ENCODE measurements at regions not wholly inside any gene's neighbourhood (a gene's known extent, or its start where the extent isn't known, plus 50 kb on each side); places are given as distances from the start of the nearest gene placed in this dataset.
"Not testable (repeated sequence)": the region's sequence is repeated elsewhere in the genome, so short reads cannot be mapped to it uniquely, and the experiment has no call there.

DNA sequence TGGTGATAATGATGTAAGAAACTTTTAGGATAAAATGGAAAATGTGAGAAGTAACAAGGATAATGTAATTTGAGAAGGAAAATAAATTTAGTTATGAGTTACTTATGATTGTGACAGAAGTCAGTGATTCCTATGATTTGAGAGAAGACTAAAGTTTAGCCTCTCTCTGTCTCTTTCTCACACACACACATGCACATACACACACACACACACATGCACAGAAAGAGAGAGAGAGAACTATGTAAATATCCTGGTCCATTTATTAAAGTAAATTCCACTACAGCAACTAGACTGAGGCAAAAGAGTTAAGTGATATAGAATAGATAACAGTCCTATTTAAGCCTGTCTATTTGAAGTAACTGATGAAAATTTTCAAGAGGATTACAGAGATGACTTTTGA lies 375.2 kb downstream of the CD109 start:
- ATAC-seq = no peak
- intact Hi-C loops (cut with DNase I) = no loop called here
- DNase-seq (ENCODE audit: low spot score) = no peak

DNA sequence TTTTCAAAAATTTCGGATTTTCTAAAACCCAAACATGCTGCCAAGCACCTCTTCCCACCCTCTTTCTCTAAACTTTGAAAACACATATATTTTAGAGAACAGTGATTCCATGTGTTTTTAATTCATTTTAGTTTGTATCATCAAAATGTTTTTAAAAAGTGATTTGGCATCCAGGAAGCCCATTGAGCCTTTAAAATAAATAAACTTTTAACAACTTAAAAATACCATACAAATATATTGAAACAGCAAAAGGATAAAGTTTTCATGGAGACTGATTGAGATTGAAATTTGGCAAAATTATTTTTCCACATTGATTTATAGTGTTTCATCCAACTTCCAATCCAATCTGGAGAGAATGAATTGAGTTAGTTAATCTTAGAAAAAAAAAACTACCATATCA lies 374.7 kb downstream of the CD109 start:
- no peak for ATAC-seq
- intact Hi-C loops (cut with DNase I) = no loop called here
- DNase-seq (ENCODE audit: low spot score) = no peak

DNA sequence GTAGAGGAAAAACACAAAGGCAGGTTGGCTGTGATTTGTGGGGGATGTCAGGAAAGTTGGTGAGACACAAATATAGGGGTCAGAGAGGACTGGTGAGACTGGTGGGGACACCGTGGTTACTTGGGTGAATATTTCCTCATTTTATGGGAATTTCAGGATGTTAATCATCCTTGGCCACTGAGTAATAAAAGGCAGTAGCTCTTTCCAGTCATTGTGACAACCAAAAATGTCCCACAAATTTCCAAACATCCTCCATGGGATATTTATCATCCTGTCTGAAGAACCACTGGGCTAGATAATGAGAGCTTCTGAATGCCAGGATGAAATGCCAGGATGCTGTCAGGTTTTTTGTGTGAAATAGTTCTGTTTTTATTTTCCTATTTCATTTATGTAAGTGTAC lies 374.1 kb downstream of the CD109 start:
- intact Hi-C loops (cut with DNase I) = no loop called here
- ATAC-seq = no peak
- DNase-seq (ENCODE audit: low spot score) = no peak

DNA sequence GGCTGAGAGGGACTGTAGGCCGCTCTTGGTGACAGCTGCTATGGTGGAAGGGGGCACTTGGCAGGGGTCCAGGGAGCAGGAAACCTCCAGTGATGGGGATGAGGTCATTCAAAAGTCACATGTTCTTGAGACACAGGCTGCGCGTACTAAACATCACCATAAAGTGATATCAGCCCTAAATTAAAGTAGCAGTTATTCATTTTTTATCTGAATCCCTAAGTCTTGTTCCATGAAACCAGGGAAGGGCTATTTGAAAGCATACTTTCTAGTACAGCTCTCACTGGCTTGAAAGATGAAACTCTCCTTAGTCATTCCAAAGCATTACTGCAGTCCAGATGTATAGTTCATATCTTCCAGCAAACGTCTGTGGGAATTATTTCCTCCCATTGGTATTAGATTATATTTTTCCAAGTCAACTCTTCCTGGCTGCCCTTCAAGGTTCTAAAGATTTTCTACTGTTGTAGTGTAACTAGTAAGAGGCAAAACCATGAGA lies 373.1 kb downstream of the CD109 start:
- intact Hi-C loops (cut with DNase I) = no loop called here
- no peak for DNase-seq (ENCODE audit: low spot score)
- ATAC-seq = no peak

DNA sequence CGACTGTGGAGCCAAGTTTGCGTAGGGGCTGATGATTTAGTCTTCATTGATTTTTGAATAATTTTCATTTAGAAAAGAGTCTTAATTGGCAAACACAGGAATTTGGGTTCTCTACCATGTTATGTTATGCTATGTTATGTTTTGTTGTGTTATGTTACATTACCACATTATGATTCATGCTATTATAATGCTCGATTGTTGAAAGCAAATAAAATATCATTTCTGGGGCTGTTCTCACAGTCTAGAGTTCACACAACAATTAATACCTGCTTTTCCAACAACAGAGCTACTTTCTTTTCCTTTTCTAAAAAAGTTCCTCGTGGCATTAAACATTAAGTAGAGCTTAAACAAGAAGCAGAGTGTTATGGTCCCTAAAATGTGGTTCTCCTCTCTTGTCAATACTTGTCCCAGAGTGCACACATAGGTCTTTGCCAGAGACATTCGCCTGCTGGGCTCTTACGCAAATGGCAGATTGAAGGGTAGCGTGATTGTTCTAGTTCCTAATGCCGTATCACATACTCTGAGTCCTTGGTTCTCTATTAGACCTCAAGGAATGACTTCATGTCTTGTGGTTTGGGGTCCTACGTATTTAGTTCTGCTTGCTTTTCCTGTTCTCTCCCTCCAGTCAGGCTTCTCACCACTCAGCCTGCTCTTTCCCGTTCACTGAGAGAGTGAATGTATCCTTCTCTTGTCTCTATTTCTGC lies 370.3 kb downstream of the CD109 start:
- no peak for ATAC-seq
- intact Hi-C loops (cut with DNase I) = no loop called here

DNA sequence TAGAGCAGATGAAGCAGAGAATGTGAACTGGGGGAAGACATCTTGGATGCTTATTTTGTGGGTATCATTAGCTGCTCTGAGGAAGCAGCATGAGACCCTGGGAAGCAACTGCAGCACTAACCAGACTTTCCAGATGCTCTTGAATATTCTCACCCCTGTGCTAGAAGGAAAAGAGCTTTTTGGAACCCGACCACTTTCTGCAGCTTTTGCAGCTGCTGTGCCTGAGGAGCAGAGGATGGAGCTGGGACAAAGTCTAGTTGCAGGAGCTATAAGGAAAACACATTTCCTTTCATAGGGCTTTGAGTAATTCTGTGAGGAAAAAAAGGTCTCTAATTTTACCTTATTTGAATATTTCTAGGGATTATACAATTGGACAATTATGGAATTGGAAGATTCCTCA lies 369.7 kb downstream of the CD109 start:
- intact Hi-C loops (cut with DNase I) = no loop called here
- no peak for DNase-seq (ENCODE audit: low spot score)
- no peak for ATAC-seq

More for the DNA sequence above, 370.3 kb downstream of the CD109 start:
- DNase-seq (ENCODE audit: low spot score) = no peak

DNA sequence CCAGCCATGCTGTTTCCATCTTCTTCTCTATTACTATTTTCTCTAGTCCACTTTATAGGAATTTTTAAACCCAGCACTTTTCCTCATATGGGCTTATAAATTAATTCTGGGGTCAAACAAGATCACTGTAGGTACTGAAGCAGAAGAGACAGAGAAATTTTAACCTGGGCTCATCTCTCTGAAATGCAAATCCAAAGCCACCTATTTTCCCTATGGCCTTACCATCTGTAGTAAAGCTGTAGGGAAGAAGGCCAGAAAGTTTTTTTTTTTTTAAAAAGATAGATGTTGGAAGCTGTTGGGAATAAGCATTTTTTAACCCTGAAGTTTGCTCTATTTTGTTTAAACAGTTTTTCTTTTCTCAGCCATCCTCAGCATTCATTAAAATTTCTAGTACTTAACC lies 367.4 kb downstream of the CD109 start:
- DNase-seq (ENCODE audit: low spot score) = no peak
- intact Hi-C loops (cut with DNase I) = no loop called here
- no peak for ATAC-seq

DNA sequence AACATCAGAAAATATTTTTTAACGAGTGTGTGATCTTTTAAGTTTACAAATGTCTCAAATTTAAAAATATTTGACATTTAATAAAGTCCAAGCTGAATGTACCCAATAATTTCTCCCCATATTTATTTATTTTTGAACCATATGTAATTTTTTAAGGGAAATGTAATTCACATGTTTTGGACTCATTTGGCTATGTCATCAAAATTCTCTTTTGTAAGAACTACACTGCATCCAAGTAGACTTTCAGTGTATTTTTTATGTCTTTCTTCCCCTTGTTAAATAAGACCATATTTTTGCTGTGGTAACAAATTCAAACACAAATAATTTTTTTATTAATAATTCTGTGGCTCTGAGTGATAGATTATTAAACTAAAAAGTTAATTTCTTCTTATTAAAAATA lies 365.2 kb downstream of the CD109 start:
- no peak for ATAC-seq
- intact Hi-C loops (cut with DNase I) = no loop called here
- DNase-seq (ENCODE audit: low spot score) = no peak

DNA sequence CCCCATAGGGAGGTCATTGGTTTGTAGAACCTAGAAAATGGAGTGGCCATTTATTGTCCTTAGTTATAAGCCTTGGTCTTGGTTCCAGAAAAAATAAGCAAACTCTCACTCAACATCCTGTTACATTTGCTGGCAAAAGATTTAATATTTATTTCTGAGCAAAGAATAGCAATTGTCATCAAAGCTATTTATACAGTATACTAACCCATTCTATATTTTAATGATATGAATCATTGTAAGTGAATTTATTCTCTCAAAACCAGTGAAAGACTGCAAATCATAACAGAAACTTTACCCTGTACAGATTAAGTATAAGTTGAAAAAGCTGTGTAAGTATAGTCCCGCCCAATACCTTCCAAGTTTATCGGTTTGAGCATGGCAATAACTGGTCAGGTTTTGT lies 364.4 kb downstream of the CD109 start:
- intact Hi-C loops (cut with DNase I) = no loop called here
- ATAC-seq (no peak), DNase-seq (ENCODE audit: low spot score) (no peak)

DNA sequence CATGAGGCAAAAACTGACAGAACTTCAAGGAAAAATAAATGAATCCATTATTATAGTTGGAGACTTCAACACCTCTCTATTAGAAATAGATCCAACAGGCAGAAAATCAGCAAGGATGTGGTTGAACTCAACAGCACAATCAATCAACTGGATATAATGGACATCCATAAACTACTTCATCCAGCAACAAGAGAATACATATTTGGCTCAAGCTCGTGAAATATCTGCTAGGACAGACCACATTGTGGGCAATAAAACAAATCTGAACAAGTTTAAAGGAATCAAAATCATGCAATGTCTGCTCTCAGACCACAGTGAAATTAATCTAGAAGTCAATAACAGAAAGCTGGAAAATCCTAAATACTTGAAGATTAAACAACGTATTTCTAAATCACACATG lies 362.6 kb downstream of the CD109 start:
- no peak for DNase-seq (ENCODE audit: low spot score)
- intact Hi-C loops (cut with DNase I) = no loop called here
- ATAC-seq = no peak

DNA sequence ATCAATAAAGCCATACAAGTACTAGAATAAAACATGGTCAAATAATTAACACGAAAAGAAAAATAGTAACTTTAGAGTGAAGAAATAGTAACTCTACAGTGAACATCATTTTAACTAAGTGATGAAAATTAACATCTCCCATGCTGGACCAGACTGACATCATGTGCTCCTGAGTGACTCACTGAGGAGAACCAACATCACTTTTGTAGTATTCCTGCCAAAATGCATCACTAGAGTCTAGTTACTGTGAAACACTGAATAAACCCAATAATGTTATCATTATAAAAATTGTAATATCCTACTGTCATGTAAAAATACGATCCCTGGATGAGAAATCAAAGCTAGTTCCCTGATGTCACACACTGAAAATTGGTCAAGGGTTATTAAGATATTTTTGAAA lies 361.3 kb downstream of the CD109 start:
- DNase-seq (ENCODE audit: low spot score) = no peak
- intact Hi-C loops (cut with DNase I) = no loop called here

DNA sequence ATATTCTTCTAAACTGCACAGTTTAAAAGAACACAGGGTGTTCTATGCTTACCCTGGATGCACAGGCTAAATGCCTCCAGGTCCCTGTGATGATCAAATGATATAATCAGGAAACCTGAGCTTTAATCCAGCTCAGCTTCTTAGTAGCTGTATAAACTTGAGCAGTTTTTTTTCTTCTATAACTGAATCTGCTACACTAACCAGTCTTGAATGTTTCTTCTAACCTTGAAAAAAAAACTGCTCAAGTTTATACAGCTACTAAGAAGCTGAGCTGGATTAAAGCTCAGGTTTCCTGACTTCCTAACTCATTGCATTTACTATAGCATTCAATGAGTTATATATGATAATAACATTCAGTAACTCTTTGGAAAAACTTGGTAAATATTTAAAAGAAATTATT lies 358.2 kb downstream of the CD109 start:
- intact Hi-C loops (cut with DNase I) = no loop called here
- DNase-seq (ENCODE audit: low spot score) (no peak), ATAC-seq (no peak)

More for the DNA sequence above, 361.3 kb downstream of the CD109 start:
- ATAC-seq = no peak

DNA sequence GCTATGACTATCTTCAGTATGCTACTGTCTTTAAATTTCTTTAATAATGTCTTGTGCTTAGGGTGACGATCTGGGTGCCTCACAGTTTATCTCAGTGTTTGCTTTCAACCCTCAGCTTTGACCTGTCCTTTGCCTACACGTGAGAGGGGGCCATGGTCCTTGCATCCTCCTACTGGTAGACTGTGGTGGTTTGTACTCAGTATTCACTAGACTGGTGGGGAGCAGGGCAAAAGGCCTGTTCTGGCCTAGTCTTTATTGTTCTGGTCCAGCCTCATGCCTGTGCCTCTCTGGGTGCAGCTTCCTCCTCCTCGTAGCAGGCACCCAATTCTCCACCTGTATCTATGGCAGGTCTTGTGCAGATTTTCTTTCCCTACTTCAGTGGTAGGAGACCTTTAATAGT lies 354.9 kb downstream of the CD109 start:
- ATAC-seq (no peak), DNase-seq (ENCODE audit: low spot score) (no peak)
- intact Hi-C loops (cut with DNase I) = no loop called here

DNA sequence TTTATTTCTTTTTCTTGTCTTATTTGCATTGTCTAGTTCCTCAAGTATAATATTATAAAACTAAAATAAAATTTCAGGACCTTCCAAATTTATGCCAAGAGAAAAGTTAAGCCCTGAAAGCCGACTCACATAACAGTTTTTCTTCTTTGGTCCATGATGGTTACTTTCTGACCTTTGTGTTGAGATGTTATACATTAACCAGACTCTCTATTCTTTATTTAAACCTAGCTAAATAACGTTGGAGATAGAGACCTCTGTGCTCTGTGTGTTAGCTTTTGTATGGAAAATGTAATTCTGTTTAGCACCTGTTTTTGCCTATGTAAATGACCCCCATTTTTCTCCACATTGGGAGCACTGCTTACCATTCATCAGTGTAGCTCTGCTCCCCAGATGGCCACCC lies 352.4 kb downstream of the CD109 start:
- intact Hi-C loops (cut with DNase I) = no loop called here
- DNase-seq (ENCODE audit: low spot score) = no peak
- ATAC-seq = no peak

DNA sequence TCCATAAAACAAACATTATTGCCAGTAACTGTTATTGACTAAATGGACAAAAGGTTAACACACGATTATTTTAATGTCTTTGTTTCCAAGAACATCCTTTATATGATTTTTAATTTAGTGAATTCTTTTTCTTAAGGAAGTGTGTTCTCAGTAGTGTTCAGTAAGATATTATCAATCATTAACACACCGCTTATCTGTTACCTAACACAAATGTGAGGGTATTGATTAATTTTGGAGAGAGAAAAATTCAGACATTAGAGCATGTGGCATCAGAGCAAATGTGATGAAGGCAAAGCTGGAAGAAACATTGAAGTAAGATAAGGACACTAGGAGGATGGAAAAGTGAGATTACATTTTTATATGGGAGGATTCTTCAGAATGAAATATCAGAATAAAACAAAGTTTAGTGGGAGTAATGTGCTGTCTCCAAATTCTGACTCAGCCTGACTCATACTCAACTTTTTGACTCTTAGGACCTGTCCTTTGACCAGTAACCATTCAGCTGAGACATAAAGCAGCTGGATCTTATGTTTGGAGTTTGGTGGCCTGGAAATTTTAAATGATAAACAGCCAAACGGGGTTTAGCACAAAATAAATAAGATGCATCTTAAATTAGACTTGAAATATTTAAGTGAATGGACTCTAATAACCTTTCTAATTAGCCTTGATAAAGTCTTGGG lies 348.6 kb downstream of the CD109 start:
- intact Hi-C loops (cut with DNase I) = no loop called here
- no peak for DNase-seq (ENCODE audit: low spot score)
- no peak for ATAC-seq

DNA sequence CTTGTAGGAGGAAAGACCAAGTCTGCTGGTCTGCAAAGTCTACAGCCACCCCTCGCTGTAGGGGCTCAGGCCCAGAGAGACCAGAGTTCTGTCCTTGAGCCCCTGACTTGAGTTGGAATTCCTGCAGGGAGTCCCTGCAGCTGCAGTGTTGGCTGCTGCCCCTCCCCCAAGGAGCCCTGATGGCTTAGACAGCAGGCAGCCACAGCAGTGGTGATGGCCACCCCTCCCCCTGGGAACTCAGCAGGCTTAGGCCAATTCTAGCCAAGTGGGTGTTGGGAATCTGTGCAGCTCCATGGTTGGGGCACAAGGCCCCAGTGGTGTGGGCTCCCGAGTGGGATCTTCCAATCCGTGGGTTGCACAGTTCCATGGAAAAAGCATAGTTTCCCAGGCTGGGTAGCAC lies 345.4 kb downstream of the CD109 start:
- DNase-seq (ENCODE audit: low spot score) (no peak), ATAC-seq (no peak)
- intact Hi-C loops (cut with DNase I) = no loop called here

DNA sequence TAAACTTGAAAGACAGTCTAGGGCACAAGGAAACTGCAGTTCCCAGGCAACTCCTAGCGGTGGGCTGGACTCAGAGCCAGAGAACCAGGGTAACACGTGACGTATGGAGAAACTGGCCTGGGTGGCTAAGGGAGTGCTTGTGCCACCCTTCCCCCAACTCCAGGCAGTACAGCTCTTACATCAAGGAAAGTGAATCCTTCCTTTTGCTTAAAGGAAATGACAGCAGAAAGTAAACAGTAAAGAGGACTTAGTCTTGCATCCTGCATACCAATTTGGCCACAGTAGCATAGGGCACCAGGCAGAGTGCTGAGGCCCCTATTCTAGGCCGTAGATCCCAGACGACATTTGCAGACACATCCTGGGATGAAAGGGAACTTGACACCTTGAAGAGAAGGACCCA lies 322.8 kb downstream of the CD109 start:
- intact Hi-C loops (cut with DNase I) = no loop called here
- DNase-seq (ENCODE audit: low spot score) (no peak), ATAC-seq (no peak)

DNA sequence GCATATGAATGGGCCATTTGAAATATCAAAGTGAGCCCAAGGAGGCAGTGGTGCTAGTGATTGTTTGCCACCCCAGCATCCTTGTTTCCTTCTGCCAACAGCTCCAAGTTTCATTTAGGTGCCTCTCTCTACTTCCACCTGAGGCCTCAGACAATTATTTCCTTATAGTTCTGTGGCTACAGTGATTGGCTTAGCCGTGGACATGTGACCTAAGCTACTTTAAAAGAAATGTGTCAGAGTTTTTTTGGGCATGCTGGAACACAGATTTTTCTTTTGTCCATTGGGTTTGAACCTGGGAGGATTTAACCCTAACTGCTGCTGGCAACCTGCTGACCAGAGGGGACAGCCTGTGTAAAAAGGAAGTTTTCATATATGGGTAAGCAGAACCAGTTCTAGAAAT lies 319.4 kb downstream of the CD109 start:
- ATAC-seq = no peak
- intact Hi-C loops (cut with DNase I) = no loop called here
- no peak for DNase-seq (ENCODE audit: low spot score)

DNA sequence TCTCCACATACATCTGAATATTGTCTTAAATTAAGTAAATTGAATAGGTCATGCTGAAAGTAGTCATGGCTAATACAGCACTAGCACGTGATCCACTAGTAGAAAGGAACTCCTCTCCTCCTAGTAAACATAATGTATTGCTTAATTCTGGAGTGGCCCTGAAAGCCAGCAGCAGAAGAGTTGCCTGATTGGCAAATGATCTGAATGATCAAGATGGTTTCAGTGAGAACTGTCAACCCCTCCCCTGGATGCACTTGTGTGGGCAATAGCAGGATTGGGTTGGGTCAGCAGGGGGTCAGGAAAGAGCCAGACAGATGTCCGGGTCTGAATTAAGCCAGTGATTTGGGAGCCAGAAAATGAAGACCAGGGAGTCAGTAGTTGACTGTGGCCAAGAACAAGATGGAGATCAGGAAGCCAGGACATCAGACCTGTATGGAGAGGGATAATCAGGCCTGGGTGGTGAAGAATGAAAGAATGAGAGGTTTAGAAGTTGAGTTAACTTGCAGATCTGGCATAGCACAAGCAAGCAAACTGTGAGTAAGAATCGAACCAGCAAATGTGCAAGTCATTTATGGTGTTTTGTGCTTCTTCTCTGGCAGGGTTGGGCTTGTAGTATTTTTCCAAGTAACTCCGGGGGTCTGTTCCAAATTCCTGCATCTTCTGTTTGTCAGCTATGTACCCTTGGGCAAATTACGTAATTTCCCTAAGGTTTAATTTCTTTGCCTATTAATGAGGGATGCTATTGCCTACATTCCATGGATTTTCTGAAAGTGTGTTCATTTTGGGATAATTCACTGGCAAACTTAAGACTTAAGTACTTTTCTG lies 304.9 kb downstream of the CD109 start:
- ATAC-seq = no peak
- DNase-seq (ENCODE audit: low spot score) = no peak
- intact Hi-C loops (cut with DNase I) = no loop called here

DNA sequence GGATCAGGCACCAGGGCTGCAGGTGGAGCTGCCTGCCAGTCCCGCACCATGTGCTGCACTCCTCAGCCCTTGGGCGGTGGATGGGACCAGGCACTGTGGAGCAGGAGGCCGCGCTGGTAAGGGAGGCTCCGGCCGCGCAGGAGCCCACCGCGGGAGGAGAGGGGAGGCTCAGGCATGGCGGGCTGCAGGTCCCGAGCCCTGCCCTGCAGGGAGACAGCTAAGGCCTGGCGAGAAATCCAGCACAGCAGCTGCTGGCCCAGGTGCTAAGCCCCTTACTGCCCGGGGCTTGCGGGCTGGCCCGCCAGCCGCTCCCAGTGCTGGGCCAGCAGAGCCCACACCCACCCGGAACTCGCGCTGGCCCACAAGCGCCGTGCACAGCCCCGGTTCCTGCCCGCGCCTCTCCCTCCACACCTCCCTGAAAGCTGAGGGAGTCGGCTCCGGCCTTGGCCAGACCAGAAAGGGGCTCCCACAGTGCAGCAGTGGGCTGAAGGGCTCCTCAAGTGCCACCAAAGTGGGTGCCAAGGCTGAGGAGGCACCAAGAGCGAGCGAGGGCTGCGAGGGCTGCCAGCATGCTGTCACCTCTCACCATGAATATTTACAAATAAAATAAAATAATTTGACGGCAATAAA lies 294.7 kb downstream of the CD109 start:
- ATAC-seq; DNase-seq (ENCODE audit: low spot score); intact Hi-C loops (cut with DNase I): not testable (repeated sequence)

Data from sciatic nerve (tissue), 2 donors.